Trophoblast cell (in vitro differentiated cells and primary cell): ENCODE measurements at regions not wholly inside any gene's neighbourhood (a gene's known extent, or its start where the extent isn't known, plus 50 kb on each side); places are given as distances from the start of the nearest gene placed in this dataset.
"Not testable (repeated sequence)": the region's sequence is repeated elsewhere in the genome, so short reads cannot be mapped to it uniquely, and the experiment has no call there.

Experiments
- DNase-seq, 2 donors: peaks; one replicate each; pipeline ENCODE4 v3.0.0-alpha.2; 2016
- H2AFZ ChIP-seq: 2 replicates; pipeline ENCODE4 v1.6.1; 2013; ENCODE audit warnings: low read length, moderate library complexity, mild to moderate bottlenecking; ENCODE audit not compliant: insufficient read depth, poor library complexity
- H2AK5ac ChIP-seq: 2 replicates; pipeline ENCODE4 v1.6.1; 2013; ENCODE audit warnings: mild to moderate bottlenecking, low read length
- H2BK120ac ChIP-seq: 2 replicates; pipeline ENCODE4 v1.6.1; 2013; ENCODE audit warnings: low read length, mild to moderate bottlenecking, moderate library complexity; ENCODE audit not compliant: insufficient read depth, poor library complexity
- H2BK12ac ChIP-seq: 2 replicates; pipeline ENCODE4 v1.6.1; 2013; ENCODE audit warnings: mild to moderate bottlenecking, low read length, moderate library complexity
- H2BK5ac ChIP-seq: 2 replicates; pipeline ENCODE4 v1.6.1; 2013; ENCODE audit warnings: low read length, low read depth, moderate library complexity, mild to moderate bottlenecking; ENCODE audit not compliant: poor library complexity
- H3K14ac ChIP-seq: 2 replicates; pipeline ENCODE4 v1.6.1; 2013; ENCODE audit warnings: mild to moderate bottlenecking, low read length
- H3K18ac ChIP-seq: 2 replicates; pipeline ENCODE4 v1.6.1; 2013; ENCODE audit warnings: mild to moderate bottlenecking, low read length
- H3K23ac ChIP-seq: 2 replicates; pipeline ENCODE4 v1.6.1; 2013; ENCODE audit warnings: low read length
- H3K27ac ChIP-seq: 2 replicates; pipeline ENCODE4 v1.5.1; 2013; ENCODE audit warnings: low read depth, mild to moderate bottlenecking, inconsistent platforms, low read length, moderate library complexity
- H3K27me3 ChIP-seq: 2 replicates; pipeline ENCODE4 v1.6.1; 2013; ENCODE audit warnings: inconsistent platforms, mild to moderate bottlenecking, low read length, moderate library complexity; ENCODE audit not compliant: insufficient read depth
- H3K36me3 ChIP-seq, 2 experiments: 1 replicate in 1 of 2; 2 replicates in 1 of 2; pipeline ENCODE4 v1.6.1; 2013; ENCODE audit warnings: low read length in 2 of 2, mild to moderate bottlenecking in 2 of 2, moderate library complexity in 1 of 2; ENCODE audit not compliant: insufficient read depth in 2 of 2, control insufficient read depth in 1 of 2
- H3K4ac ChIP-seq: 2 replicates; pipeline ENCODE4 v1.6.1; 2013; ENCODE audit warnings: low read depth, mild to moderate bottlenecking, low read length, moderate library complexity
- H3K4me1 ChIP-seq, 2 experiments: 1 replicate in 1 of 2; 2 replicates in 1 of 2; pipeline ENCODE4 v1.6.1; 2013; ENCODE audit warnings: low read length in 2 of 2, mild to moderate bottlenecking in 2 of 2, moderate library complexity in 1 of 2; ENCODE audit not compliant: insufficient read depth in 2 of 2, control insufficient read depth in 1 of 2
- H3K4me2 ChIP-seq: 2 replicates; pipeline ENCODE4 v1.6.1; 2013; ENCODE audit warnings: inconsistent platforms, mild to moderate bottlenecking, low read length, moderate library complexity
- H3K4me3 ChIP-seq: 2 replicates; pipeline ENCODE4 v1.5.1; 2013; ENCODE audit warnings: mild to moderate bottlenecking, low read depth, low read length, inconsistent platforms
- H3K79me1 ChIP-seq: one replicate; pipeline ENCODE4 v1.6.1; 2013; ENCODE audit warnings: low read length
- H3K79me2 ChIP-seq: 2 replicates; pipeline ENCODE4 v1.6.1; 2013; ENCODE audit warnings: low read length, mild to moderate bottlenecking; ENCODE audit not compliant: control insufficient read depth, insufficient read depth, poor library complexity
- H3K9ac ChIP-seq: 2 replicates; pipeline ENCODE4 v1.6.1; 2013; ENCODE audit warnings: mild to moderate bottlenecking, low read length
- H3K9me3 ChIP-seq: 2 replicates; pipeline ENCODE4 v1.6.1; 2013; ENCODE audit warnings: low read depth, mild to moderate bottlenecking, control low read depth, inconsistent platforms, low read length; ENCODE audit not compliant: insufficient read depth
- H4K12ac ChIP-seq: 2 replicates; pipeline ENCODE4 v1.6.1; 2013; ENCODE audit warnings: low read depth, mild to moderate bottlenecking, low read length, moderate library complexity
- H4K8ac ChIP-seq: 2 replicates; pipeline ENCODE4 v1.6.1; 2013; ENCODE audit warnings: low read depth, mild to moderate bottlenecking, low read length, moderate library complexity
- H4K91ac ChIP-seq: one replicate; pipeline ENCODE4 v1.6.1; 2013; ENCODE audit warnings: low read depth, mild to moderate bottlenecking, low read length, moderate library complexity
- WGBS: extraction: QIAGEN DNeasy Blood & Tissue Kit; methylation state at CpG from one replicate; pipeline ENCODE4 v1.1.7; 2013; ENCODE audit warnings: missing lambda C conversion rate; ENCODE audit not compliant: insufficient read length, insufficient coverage; ENCODE audit errors: extremely low coverage; 5-methylcytosine and 5-hydroxymethylcytosine counted together

GRCh38 chr4:164277414-164277813 is 476.5 kb upstream of the SMIM31 start:
- not testable (repeated sequence) for H3K4me3 ChIP-seq, H3K9me3 ChIP-seq, H3K79me2 ChIP-seq, H3K27ac ChIP-seq, H2AK5ac ChIP-seq, H3K23ac ChIP-seq, H2BK5ac ChIP-seq, H3K27me3 ChIP-seq, H4K8ac ChIP-seq, DNase-seq, H4K91ac ChIP-seq, H3K18ac ChIP-seq, H3K14ac ChIP-seq, H3K4me1 ChIP-seq, H2BK120ac ChIP-seq, H2AFZ ChIP-seq, H3K4ac ChIP-seq, H2BK12ac ChIP-seq, H3K9ac ChIP-seq, H3K36me3 ChIP-seq, H3K4me2 ChIP-seq, H3K79me1 ChIP-seq, H4K12ac ChIP-seq
- WGBS: no CpG with 5 or more reads among the region's 2 CpGs

DNA sequence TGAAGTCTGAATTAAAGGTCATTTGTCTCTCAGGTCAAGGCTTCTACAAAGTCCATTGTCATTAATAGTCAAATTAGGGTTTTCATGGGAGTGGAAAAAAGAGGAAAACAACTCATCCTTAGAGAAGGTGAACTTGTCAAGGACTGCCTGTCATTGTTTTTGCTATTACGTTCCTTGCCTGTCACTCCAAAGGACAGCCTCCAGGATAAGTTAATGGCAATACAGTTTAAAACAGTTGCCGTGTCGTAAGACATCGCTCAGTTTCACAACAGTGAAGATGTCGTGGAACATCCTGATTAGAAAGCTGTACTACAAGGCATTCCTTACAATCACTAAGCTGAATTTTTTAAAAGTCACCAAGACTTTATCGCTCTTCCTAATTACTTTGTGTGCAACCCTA is 466.8 kb upstream of the SMIM31 start:
- Histone ChIP-seq H2BK120ac (no peak overlapping the region), H3K18ac (no peak overlapping the region), H3K27ac (no peak overlapping the region), H3K23ac (no peak overlapping the region), H3K4ac (no peak overlapping the region), H3K9ac (no peak overlapping the region), H3K4me1 (no peaks in the 10 kb centered on the region), H3K9me3 (no peaks in the 10 kb centered on the region), H2BK12ac (no peak overlapping the region), H4K12ac (no peak overlapping the region), H2AK5ac (no peak overlapping the region), H3K14ac (no peak overlapping the region), H3K36me3 (no peaks in the 10 kb centered on the region), H2BK5ac (no peak overlapping the region), H3K4me3 (no peak overlapping the region), H3K79me1 (no peaks in the 10 kb centered on the region), H2AFZ (no peak overlapping the region), H3K4me2 (no peak overlapping the region), H4K8ac (no peak overlapping the region), H3K27me3 (no peaks in the 10 kb centered on the region), H3K79me2 (no peaks in the 10 kb centered on the region), H4K91ac (no peak overlapping the region)
- no peak for DNase-seq
- no CpG with 5 or more reads among the region's 6 CpGs for WGBS

GRCh38 chr4:164288578-164288977 is 465.4 kb upstream of the SMIM31 start:
- Histone ChIP-seq H3K4me1 (no peaks in the 10 kb centered on the region), H3K14ac (no peak overlapping the region), H2AK5ac (no peak overlapping the region), H3K27me3 (no peaks in the 10 kb centered on the region), H3K27ac (no peak overlapping the region), H3K4me2 (no peak overlapping the region), H2AFZ (no peak overlapping the region), H4K12ac (no peak overlapping the region), H3K23ac (no peak overlapping the region), H2BK120ac (no peak overlapping the region), H3K4ac (no peak overlapping the region), H2BK5ac (no peak overlapping the region), H3K9ac (no peak overlapping the region), H3K79me2 (no peaks in the 10 kb centered on the region), H3K79me1 (no peaks in the 10 kb centered on the region), H4K8ac (no peak overlapping the region), H2BK12ac (no peak overlapping the region), H3K9me3 (no peaks in the 10 kb centered on the region), H3K18ac (no peak overlapping the region), H4K91ac (no peak overlapping the region), H3K4me3 (no peak overlapping the region), H3K36me3 (no peaks in the 10 kb centered on the region)
- no CpG with 5 or more reads among the region's 5 CpGs for WGBS
- no peak for DNase-seq

DNA sequence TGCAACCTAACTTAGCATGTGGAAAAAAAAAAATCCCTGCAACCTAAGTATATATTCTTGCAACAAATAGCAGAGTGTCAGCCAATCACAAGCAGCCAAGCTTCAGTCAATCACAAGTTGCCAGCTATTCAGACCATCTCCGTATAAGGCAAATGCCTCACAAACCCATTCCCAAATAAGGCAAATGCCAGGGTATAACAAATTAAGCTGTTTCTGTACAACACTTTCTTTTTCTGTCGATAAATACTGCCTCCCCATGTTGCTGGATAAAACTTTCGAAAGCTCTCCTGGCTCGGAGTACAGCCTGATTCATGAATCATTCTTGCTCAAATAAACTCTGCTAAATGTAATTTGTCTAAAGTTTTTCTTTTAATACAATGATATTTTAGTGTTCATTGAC is 460.7 kb upstream of the SMIM31 start:
- Histone ChIP-seq H3K9me3 (no peaks in the 10 kb centered on the region), H3K79me1 (no peaks in the 10 kb centered on the region), H3K27ac (no peak overlapping the region), H2BK12ac (no peak overlapping the region), H2BK120ac (no peak overlapping the region), H3K4ac (no peak overlapping the region), H3K9ac (no peak overlapping the region), H3K4me3 (no peak overlapping the region), H2AFZ (no peak overlapping the region), H2AK5ac (no peak overlapping the region), H3K79me2 (no peaks in the 10 kb centered on the region), H3K27me3 (no peaks in the 10 kb centered on the region), H3K14ac (no peak overlapping the region), H3K36me3 (no peaks in the 10 kb centered on the region), H2BK5ac (no peak overlapping the region), H3K23ac (no peak overlapping the region), H4K91ac (no peak overlapping the region), H4K8ac (no peak overlapping the region), H4K12ac (no peak overlapping the region), H3K4me1 (no peaks in the 10 kb centered on the region), H3K18ac (no peak overlapping the region), H3K4me2 (no peak overlapping the region)
- DNase-seq: no peak
- no CpG with 5 or more reads among the region's 4 CpGs for WGBS
